Astrocyte (in vitro differentiated cells and primary cell): ENCODE measurements at regions not wholly inside any gene's neighbourhood (a gene's known extent, or its start where the extent isn't known, plus 50 kb on each side); places are given as distances from the start of the nearest gene placed in this dataset.

Experiments
- CTCF ChIP-seq: IDR thresholded peaks from 2 replicates; pipeline ENCODE4 v1.5.1; 2011; ENCODE audit warnings: low read depth, mild to moderate bottlenecking, inconsistent platforms, low read length, moderate library complexity; ENCODE audit not compliant: insufficient read depth
- EZH2 ChIP-seq: IDR thresholded peaks from 2 replicates; pipeline ENCODE4 v1.6.1; 2012; ENCODE audit warnings: mild to moderate bottlenecking, low read length, inconsistent platforms; ENCODE audit not compliant: insufficient read depth

DNA sequence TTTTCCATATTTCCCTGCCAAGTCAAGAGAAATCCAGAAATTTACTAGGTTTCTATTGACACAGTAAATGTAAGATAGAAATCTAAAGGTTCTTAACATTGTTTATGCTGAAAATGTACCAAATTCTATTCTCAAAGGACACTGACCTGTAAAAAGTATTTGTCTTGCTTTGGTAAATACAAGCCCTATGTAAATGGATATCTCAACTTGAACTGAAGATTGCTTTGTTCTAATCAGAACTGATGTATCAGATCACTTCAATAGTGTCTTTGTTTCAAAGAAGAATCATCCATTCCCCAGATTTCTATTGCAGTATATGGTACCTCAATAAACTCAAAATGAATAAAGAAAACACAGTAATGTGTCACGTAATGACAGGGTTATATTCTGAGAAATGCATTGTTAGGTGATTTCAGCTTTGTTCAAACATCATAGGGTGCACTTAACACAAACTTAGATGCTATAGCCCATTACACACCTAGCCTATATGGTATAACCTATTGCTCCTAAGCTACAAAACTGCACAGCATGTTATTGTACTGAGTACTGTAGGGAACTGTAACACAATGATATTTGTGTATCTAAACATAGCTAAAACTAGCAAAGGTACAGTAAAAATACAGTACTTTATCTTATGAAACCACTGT is 143.5 kb upstream of the NECTIN3 start:
- TF ChIP-seq CTCF (no peak), EZH2 (no peak)
